ENCODE measurements at regions not wholly inside any gene's neighbourhood (a gene's known extent, or its start where the extent isn't known, plus 50 kb on each side); places are given as distances from the start of the nearest gene placed in this dataset.
"Not testable (repeated sequence)": the region's sequence is repeated elsewhere in the genome, so short reads cannot be mapped to it uniquely, and the experiment has no call there.

GRCh38 chr3:4069796-4070195, 233.4 kb upstream of the SETMAR start:
- no peak for DNase-seq
- TF ChIP-seq GATA1 (IDR thresholded peaks at IDR 0.05; ENCODE audit: low read depth, low read length), result no peak
- no peak for TF ChIP-seq POLR2A (IDR thresholded peaks at IDR 0.05; ENCODE audit: low read length)

GRCh38 chr3:4071481-4072184, 231.5 kb upstream of the SETMAR start:
- DNase-seq, result no peak
- no peak for TF ChIP-seq GATA1 (IDR thresholded peaks at IDR 0.05; ENCODE audit: low read depth, low read length)

DNA sequence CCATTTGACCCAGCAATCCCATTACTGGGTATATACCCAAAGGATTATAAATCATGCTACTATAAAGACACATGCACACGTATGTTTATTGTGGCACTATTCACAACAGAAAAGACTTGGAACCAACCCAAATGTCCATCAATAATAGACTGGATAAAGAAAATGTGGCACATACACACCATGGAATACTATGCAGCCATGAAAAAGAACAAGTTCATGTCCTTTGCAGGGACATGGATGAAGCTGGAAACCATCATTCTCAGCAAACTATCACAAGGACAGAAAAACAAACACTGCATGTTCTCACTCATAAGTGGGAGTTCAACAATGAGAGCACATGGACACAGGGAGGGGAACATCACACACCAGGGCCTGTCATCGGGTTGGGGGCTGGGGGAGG, 225.9 kb upstream of the SETMAR start:
- DNase-seq, result not testable (repeated sequence)

GRCh38 chr3:4077950-4078349, 225.2 kb upstream of the SETMAR start:
- no peak for DNase-seq
- TF ChIP-seq POLR2A (IDR thresholded peaks at IDR 0.05; ENCODE audit: low read length) (no peak), GATA1 (IDR thresholded peaks at IDR 0.05; ENCODE audit: low read depth, low read length) (no peak)

DNA sequence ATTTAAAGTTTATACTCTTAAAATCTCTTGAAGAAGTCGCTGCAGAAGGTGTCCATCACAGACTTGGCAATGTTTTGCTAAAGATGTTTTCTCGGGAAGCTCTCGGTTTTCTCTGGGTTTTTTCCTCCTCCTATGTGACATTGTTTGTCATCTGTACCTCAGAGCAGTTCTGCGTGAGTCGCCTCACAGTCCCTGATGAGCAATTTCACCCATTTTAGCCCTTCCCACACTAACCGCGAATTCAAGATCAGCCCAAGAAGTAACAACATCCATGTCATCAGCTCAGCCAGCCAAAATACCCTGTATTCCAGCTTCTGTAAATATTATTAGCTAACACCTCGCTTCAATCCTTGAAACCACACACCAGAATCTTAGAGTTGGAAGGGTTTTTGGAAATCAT, 224.3 kb upstream of the SETMAR start:
- TF ChIP-seq GATA1 (IDR thresholded peaks at IDR 0.05; ENCODE audit: low read depth, low read length) (no peak), POLR2A (IDR thresholded peaks at IDR 0.05; ENCODE audit: low read length) (no peak)
- no peak for DNase-seq

DNA sequence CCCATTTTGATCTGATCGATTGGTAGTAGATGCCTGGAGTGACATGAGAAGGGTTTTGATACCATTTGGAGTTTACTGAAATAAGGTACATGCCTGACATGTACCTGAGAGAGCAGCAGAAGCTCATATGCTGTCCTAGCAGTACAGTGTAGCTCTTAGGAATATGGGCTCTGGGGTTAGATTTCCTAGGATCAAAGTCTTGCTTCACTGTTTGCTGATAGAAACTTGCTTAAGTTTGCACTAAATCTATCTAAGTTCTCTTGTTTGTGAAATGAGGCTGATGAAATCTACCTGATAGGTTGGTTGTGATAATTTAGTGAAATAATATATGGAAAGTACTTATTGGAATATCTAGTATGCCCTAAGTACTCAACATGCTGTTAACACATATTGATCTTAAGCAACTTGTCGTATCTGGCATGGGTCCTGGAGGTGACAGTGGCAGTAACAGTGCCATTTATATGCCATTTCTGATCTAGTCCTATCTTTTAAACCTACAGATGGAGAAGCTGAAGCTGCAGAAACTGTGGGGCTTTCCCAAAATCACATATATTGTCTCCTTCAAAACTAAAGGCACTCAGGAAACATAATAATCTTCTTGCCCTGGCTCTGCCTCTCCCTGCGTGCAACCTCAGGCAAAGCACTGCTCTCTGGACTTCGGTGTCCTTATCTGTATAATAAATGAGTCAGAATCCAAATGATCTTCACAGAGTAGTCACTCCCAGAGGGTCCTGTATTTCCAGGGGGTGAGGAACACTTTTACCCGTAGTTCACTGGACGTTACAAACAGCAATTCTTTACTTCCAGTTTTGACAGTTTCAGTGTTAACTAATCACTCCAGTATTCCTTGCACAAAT, 223.6 kb upstream of the SETMAR start:
- DNase-seq, result no peak
- TF ChIP-seq POLR2A (IDR thresholded peaks at IDR 0.05; ENCODE audit: low read length) (no peak), GATA1 (IDR thresholded peaks at IDR 0.05; ENCODE audit: low read depth, low read length) (no peak)

- TF ChIP-seq GATA1 (IDR thresholded peaks at IDR 0.05; ENCODE audit: low read depth, low read length) (no peak), POLR2A (IDR thresholded peaks at IDR 0.05; ENCODE audit: low read length) (no peak)
- peak; percentile 2 to 8 for DNase-seq
These were observed 219.7 kb upstream of the SETMAR start for GRCh38 chr3:4083225-4084015.

DNA sequence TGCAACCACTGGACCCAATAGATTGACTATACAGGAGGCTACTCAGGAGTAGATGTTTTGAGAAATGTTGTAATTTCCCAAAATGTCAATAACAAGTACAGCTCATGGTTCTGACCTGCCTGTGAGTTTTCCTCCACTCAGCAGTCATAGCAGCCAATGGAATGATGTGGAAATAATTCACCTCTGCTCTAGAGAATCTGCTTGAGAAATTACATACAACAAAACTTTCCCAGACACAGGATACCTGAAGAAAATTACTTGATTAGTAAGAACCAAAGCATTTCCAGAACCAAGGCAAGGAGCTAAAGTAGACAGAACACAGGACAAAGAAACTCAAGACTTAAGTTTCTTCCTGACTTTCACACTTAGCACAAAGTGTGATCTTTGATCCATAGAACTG, 218.9 kb upstream of the SETMAR start:
- TF ChIP-seq GATA1 (IDR thresholded peaks at IDR 0.05; ENCODE audit: low read depth, low read length), result no peak
- no peak for TF ChIP-seq POLR2A (IDR thresholded peaks at IDR 0.05; ENCODE audit: low read length)
- DNase-seq, result no peak

GRCh38 chr3:4086662-4087061, 216.5 kb upstream of the SETMAR start:
- DNase-seq, result not testable (repeated sequence)

- no peak for TF ChIP-seq POLR2A (IDR thresholded peaks at IDR 0.05; ENCODE audit: low read length)
- TF ChIP-seq GATA1 (IDR thresholded peaks at IDR 0.05; ENCODE audit: low read depth, low read length), result no peak
- DNase-seq, result no peak
These were observed 211.4 kb upstream of the SETMAR start for GRCh38 chr3:4091786-4092185.

DNA sequence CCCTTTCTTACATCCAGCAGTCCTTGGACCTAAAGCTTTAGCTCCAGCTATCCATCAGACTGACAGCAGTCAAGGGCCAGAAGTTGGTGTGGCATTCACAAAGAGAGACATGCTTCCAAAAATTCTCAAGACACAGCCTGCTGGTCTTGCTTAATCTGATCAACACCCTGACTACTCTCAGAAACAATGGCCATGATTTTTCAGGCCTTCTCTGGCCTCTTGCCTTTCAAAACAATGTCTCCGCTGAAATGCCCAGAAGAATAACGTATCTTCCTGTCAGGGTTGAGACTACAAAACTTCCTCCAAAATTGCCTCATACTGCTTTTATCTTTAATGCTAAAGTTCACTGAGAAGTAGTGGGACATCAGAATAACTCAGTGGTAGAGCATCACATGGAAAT, 205.4 kb upstream of the SETMAR start:
- TF ChIP-seq POLR2A (IDR thresholded peaks at IDR 0.05; ENCODE audit: low read length) (no peak), GATA1 (IDR thresholded peaks at IDR 0.05; ENCODE audit: low read depth, low read length) (no peak)
- DNase-seq, result no peak

DNA sequence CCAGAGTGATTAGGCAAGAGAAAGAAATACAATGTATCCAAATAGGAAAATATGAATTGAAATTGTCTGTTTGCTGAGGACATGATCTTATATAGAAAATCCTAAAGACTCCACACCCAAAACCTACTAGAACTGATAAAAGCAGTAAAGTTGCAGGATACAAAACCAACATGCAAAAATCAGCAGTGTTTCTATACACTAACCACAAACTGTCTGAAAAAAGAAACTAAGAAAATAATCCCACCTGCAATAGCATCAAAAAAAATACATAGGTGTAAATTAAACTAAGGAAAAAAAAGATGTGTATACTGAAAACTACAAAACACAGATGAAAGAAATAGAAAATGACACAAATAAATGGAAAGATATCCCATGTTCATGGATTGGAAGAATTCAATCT, 203.6 kb upstream of the SETMAR start:
- DNase-seq, result no peak
- no peak for TF ChIP-seq POLR2A (IDR thresholded peaks at IDR 0.05; ENCODE audit: low read length)
- TF ChIP-seq GATA1 (IDR thresholded peaks at IDR 0.05; ENCODE audit: low read depth, low read length), result no peak

DNA sequence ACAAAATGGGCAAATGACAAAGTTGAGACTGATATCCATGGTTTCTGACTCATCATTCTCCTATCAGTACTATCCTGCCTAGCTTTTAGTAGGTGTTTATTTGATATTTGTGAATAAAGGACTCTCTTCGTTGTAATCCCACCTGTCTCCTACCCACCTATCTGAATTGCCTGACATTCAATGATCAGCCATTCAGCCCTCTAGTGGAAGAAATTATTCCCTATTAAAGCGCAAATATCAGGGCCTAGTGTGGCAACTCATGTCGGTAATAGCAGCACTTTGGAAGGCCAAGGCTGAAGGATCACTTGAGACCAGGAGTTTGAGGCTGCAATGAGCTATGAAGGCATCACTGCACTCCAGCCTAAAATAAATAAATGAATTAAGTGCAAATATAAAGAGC, 195.7 kb upstream of the SETMAR start:
- TF ChIP-seq POLR2A (IDR thresholded peaks at IDR 0.05; ENCODE audit: low read length) (no peak), GATA1 (IDR thresholded peaks at IDR 0.05; ENCODE audit: low read depth, low read length) (no peak)

GRCh38 chr3:4113811-4114522, 189.2 kb upstream of the SETMAR start:
- TF ChIP-seq GATA1 (IDR thresholded peaks at IDR 0.05; ENCODE audit: low read depth, low read length) (no peak), POLR2A (IDR thresholded peaks at IDR 0.05; ENCODE audit: low read length) (no peak)

More for the DNA sequence above, 195.7 kb upstream of the SETMAR start:
- no peak for DNase-seq

More at GRCh38 chr3:4113811-4114522, 189.2 kb upstream of the SETMAR start:
- DNase-seq, result no peak
